ENCODE measurements at regions not wholly inside any gene's neighbourhood (a gene's known extent, or its start where the extent isn't known, plus 50 kb on each side); places are given as distances from the start of the nearest gene placed in this dataset.

DNA sequence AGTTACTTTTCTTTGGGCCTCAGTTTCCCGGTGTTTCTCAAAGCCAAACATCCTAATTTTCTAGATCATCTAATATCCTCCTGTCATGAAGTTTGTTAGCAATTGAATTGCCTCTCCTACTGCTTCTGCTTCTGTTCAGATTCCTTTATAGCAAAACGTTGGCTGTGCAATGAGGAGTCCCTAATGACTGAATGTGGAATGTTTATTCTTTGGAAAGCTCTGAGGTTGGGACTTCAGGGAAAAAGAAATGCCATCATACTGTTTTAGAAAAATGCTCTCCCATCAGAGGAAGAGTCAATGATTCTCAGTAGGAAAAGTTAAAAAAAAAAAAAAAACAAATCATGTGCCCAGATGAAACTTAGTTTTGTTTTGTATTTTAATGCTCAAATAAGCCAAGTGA is 268.7 kb upstream of the PAPPA start:
- no peak for DNase-seq
- no peaks in the 10 kb centered on the region for H4K20me1 ChIP-seq (ENCODE audit: control insufficient read depth, insufficient read depth, insufficient read length)
- H3K27ac ChIP-seq (ENCODE audit: insufficient read length, low read depth, low read length) = no peak overlapping the region
- H2BK120ac ChIP-seq (ENCODE audit: low read depth, low read length, poor library complexity, severe bottlenecking) = no peak overlapping the region
- no peak overlapping the region for H3K23ac ChIP-seq (ENCODE audit: insufficient read length, low read depth, low read length)
- H4K5ac ChIP-seq (ENCODE audit: insufficient read length, low read depth, low read length) = no peak overlapping the region
- no peaks in the 10 kb centered on the region for H3K4me1 ChIP-seq (ENCODE audit: insufficient read depth, low read length)
- no peak overlapping the region for H2BK20ac ChIP-seq (ENCODE audit: low read depth, low read length, poor library complexity, severe bottlenecking)
- H2BK5ac ChIP-seq (ENCODE audit: insufficient read length, low read length) = no peak overlapping the region
- no peak overlapping the region for H3K9ac ChIP-seq (ENCODE audit: extremely low read depth, insufficient read length, low read length)
- Mint-ChIP-seq H3K4me1 (peaks cover 0 to 15% of the 10 kb centered on the region in 2 experiments; a peak in 2 of 4 replicates), H3K27ac (no peak overlapping the region), H3K27me3 (ENCODE audit: low read depth) (no peaks in the 10 kb centered on the region), H3K9me3 (no peaks in the 10 kb centered on the region), H3K36me3 (ENCODE audit: insufficient read depth in 1 of 3, low read depth in 3 of 3) (no peaks in the 10 kb centered on the region), H3K4me3 (no peak overlapping the region)
- H3K18ac ChIP-seq (ENCODE audit: insufficient read length, low read depth, low read length) = no peak overlapping the region
- no peaks in the 10 kb centered on the region for H3K27me3 ChIP-seq (ENCODE audit: insufficient read depth, low read length)
- no peak overlapping the region for H2AK5ac ChIP-seq (ENCODE audit: insufficient read length, low read length)
- H2BK15ac ChIP-seq (ENCODE audit: low read depth, low read length) = no peak overlapping the region
- no peaks in the 10 kb centered on the region for H3K79me1 ChIP-seq (ENCODE audit: insufficient read depth, low read depth, low read length, poor library complexity, severe bottlenecking)
- no peaks in the 10 kb centered on the region for H3K23me2 ChIP-seq (ENCODE audit: insufficient read length, low read depth, low read length, poor library complexity, severe bottlenecking)
- H3K56ac ChIP-seq (ENCODE audit: insufficient read length, low read depth, low read length) = no peak overlapping the region
- no peak overlapping the region for H3K4ac ChIP-seq (ENCODE audit: low read depth, low read length)
- H3K4me2 ChIP-seq (ENCODE audit: insufficient read depth, insufficient read length, low read length) = no peak overlapping the region
- H3K14ac ChIP-seq (ENCODE audit: insufficient read depth, low read length) = no peak overlapping the region
- TF ChIP-seq, protein P1, sequence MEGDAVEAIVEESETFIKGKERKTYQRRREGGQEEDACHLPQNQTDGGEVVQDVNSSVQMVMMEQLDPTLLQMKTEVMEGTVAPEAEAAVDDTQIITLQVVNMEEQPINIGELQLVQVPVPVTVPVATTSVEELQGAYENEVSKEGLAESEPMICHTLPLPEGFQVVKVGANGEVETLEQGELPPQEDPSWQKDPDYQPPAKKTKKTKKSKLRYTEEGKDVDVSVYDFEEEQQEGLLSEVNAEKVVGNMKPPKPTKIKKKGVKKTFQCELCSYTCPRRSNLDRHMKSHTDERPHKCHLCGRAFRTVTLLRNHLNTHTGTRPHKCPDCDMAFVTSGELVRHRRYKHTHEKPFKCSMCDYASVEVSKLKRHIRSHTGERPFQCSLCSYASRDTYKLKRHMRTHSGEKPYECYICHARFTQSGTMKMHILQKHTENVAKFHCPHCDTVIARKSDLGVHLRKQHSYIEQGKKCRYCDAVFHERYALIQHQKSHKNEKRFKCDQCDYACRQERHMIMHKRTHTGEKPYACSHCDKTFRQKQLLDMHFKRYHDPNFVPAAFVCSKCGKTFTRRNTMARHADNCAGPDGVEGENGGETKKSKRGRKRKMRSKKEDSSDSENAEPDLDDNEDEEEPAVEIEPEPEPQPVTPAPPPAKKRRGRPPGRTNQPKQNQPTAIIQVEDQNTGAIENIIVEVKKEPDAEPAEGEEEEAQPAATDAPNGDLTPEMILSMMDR (conservative IDR thresholded peaks at IDR 0.05) = no peak
- H3T11ph ChIP-seq (ENCODE audit: low read length) = no peak overlapping the region
- H4K8ac ChIP-seq (replicated peaks; ENCODE audit: insufficient read length, low read depth, low read length) = no peak overlapping the region
- no peaks in the 10 kb centered on the region for H3K79me2 ChIP-seq (ENCODE audit: insufficient read depth, low read length)
- no peaks in the 10 kb centered on the region for H3K9me3 ChIP-seq (ENCODE audit: control insufficient read depth, low read depth, low read length)
- no peak overlapping the region for H2BK12ac ChIP-seq (ENCODE audit: insufficient read length, low read depth, low read length)
- no CpG with 5 or more reads among the region's 2 CpGs for WGBS (ENCODE audit: extremely low coverage, insufficient read length, low lambda C conversion rate)
- no peak overlapping the region for H4K91ac ChIP-seq (ENCODE audit: insufficient read length, low read depth, low read length)
- H2AFZ ChIP-seq (ENCODE audit: low read length) = no peak overlapping the region
